GM12878 (cell line): ENCODE measurements at regions not wholly inside any gene's neighbourhood (a gene's known extent, or its start where the extent isn't known, plus 50 kb on each side); places are given as distances from the start of the nearest gene placed in this dataset.

Experiments used
- ATAC-seq: fragments of 200-7000 bp; cut with Tn5 transposase; 3 replicates; pipeline ENCODE4 v1.9.1; 2020; ENCODE audit warnings: mild to moderate bottlenecking, moderate library complexity
- BruUV-seq: library from RNA; stranded (reverse); fragments of 400-500 nt; replicated peaks from 2 replicates; lab custom pipeline; 2021; lab: Mats Ljungman, UMichigan
- CTCF ChIA-PET: fragments of 300-600 bp; sonication (Branson Sonifier 250); formaldehyde crosslinking; extraction: SDS; loops from one replicate; lab custom pipeline; 2021; ENCODE audit warnings: inconsistent platforms; lab: Yijun Ruan, JAX
- POLR2A ChIA-PET: fragments of 350-600 bp; formaldehyde crosslinking; extraction: SDS; loops from one replicate; lab custom pipeline; 2021; ENCODE audit warnings: inconsistent platforms; lab: Charles Lee
- RAD21 ChIA-PET: fragments of 300-600 bp; sonication (Branson Sonifier 250); formaldehyde crosslinking; loops from one replicate; lab custom pipeline; 2023; ENCODE audit warnings: antibody characterized with exemption; ENCODE audit not compliant: unreplicated experiment; lab: Charles Lee
- SMC1A ChIA-PET: fragments of 300-600 bp; sonication (Branson Sonifier 250); formaldehyde crosslinking; loops from one replicate; lab custom pipeline; 2023; ENCODE audit not compliant: unreplicated experiment, uncharacterized antibody; lab: Charles Lee
- DNase-seq: peaks from one replicate; pipeline ENCODE4 v3.0.0-alpha.2; 2011; ENCODE audit warnings: low read depth, low spot score
- FAIRE-seq: peaks from 3 replicates; lab custom pipeline; 2011; peaks lifted over from hg19 to GRCh38; lab: Jason Lieb, UNC
- H2AFZ ChIP-seq: 2 replicates; pipeline ENCODE4 v1.6.0; 2011; ENCODE audit warnings: low read depth, low read length, control low read depth; ENCODE audit not compliant: control insufficient read depth
- H3K27ac ChIP-seq: 2 replicates; pipeline ENCODE4 v1.5.1; 2011; ENCODE audit warnings: control low read depth; ENCODE audit not compliant: control insufficient read depth, insufficient read depth
- H3K27me3 ChIP-seq, 2 experiments: replicated peaks in 1 of 2; 2 replicates each; pipeline versions ENCODE4 v1.6.0 to v1.6.1; 2011; ENCODE audit warnings: low read length in 1 of 2; ENCODE audit not compliant: control insufficient read depth in 2 of 2, insufficient read depth in 2 of 2
- H3K36me3 ChIP-seq, 2 experiments: 2 replicates each; pipeline ENCODE4 v1.5.1; 2011; ENCODE audit warnings: low read length in 1 of 2; ENCODE audit not compliant: control insufficient read depth in 2 of 2, insufficient read depth in 2 of 2
- H3K4me1 ChIP-seq: 2 replicates; pipeline ENCODE4 v1.6.1; 2011; ENCODE audit warnings: mild to moderate bottlenecking, low read length, moderate library complexity, mixed read lengths; ENCODE audit not compliant: control insufficient read depth, insufficient read depth
- H3K4me2 ChIP-seq: 2 replicates; pipeline ENCODE4 v1.6.0; 2011; ENCODE audit warnings: control low read depth; ENCODE audit not compliant: control insufficient read depth, insufficient read depth
- H3K4me3 ChIP-seq: fragments of 200-600 bp; sonication (generic); 2 replicates; pipeline ENCODE4 v1.5.1; 2016
- H3K79me2 ChIP-seq: 2 replicates; pipeline ENCODE4 v1.6.0; 2011; ENCODE audit warnings: low read length; ENCODE audit not compliant: control insufficient read depth, insufficient read depth
- H3K9ac ChIP-seq: 2 replicates; pipeline ENCODE4 v1.8.0; 2011; ENCODE audit warnings: low read length, control low read depth, mixed read lengths; ENCODE audit not compliant: control insufficient read depth, insufficient read depth
- H3K9me3 ChIP-seq: replicated peaks from 3 replicates; pipeline ENCODE4 v1.5.1; 2011; ENCODE audit warnings: mild to moderate bottlenecking, low read length; ENCODE audit not compliant: control insufficient read depth, insufficient read depth
- H4K20me1 ChIP-seq: 2 replicates; pipeline ENCODE4 v1.6.0; 2011; ENCODE audit not compliant: control insufficient read depth, insufficient read depth
- CTCF ChIP-seq, 3 experiments: IDR thresholded peaks in 2 of 3; conservative IDR thresholded peaks in 1 of 3; 2 replicates each; pipeline ENCODE4 v1.5.1; 2011; ENCODE audit warnings: low read depth in 3 of 3, low read length in 3 of 3, mild to moderate bottlenecking in 3 of 3, control low read depth in 2 of 3, moderate library complexity in 2 of 3, inconsistent platforms in 1 of 3, mixed read lengths in 1 of 3; ENCODE audit not compliant: control insufficient read depth in 2 of 3, insufficient read depth in 1 of 3; ENCODE audit errors: extremely low read depth in 1 of 3
- DPF2 ChIP-seq: fragments of 450-650 bp; IDR thresholded peaks from 2 replicates; pipeline ENCODE4 v1.6.1; 2017; ENCODE audit warnings: mild to moderate bottlenecking
- EED ChIP-seq: sonication (generic); IDR thresholded peaks from 2 replicates; pipeline ENCODE4 v1.6.1; 2016; ENCODE audit warnings: antibody characterized with exemption, low read depth
- EP300 ChIP-seq, 2 experiments: fragments of 150-350 bp in 1 of 2; IDR thresholded peaks; 2 replicates each; pipeline ENCODE4 v1.6.1; 2011 to 2012; ENCODE audit warnings: low read depth in 2 of 2, low read length in 2 of 2, borderline replicate concordance in 1 of 2, improper control_type of control experiment in 1 of 2, inconsistent platforms in 1 of 2; ENCODE audit not compliant: control insufficient read depth in 1 of 2
- IRF5 ChIP-seq: fragments of 450-650 bp; IDR thresholded peaks from 2 replicates; pipeline ENCODE4 v1.6.1; 2017; ENCODE audit warnings: borderline replicate concordance
- KAT2A ChIP-seq: conservative IDR thresholded peaks from 2 replicates; pipeline ENCODE4 v1.6.1; 2011; ENCODE audit warnings: low read depth, low read length; ENCODE audit not compliant: control insufficient read depth
- MAX ChIP-seq: IDR thresholded peaks from 2 replicates; pipeline ENCODE4 v1.6.1; 2012; ENCODE audit warnings: low read depth, low read length, improper control_type of control experiment
- MTA2 ChIP-seq: fragments of 450-650 bp; IDR thresholded peaks from 2 replicates; pipeline ENCODE4 v1.6.1; 2016; ENCODE audit warnings: low read depth, mild to moderate bottlenecking, moderate library complexity
- MYC ChIP-seq: IDR thresholded peaks from 2 replicates; pipeline ENCODE4 v1.6.1; 2011; ENCODE audit warnings: mild to moderate bottlenecking, low read length, moderate library complexity, inconsistent platforms; ENCODE audit not compliant: insufficient read depth, insufficient replicate concordance, insufficient read length, severe bottlenecking
- PKNOX1 ChIP-seq: fragments of 450-650 bp; IDR thresholded peaks from 2 replicates; pipeline ENCODE4 v1.6.1; 2016; ENCODE audit warnings: mild to moderate bottlenecking
- SPI1 ChIP-seq: IDR thresholded peaks from 2 replicates; pipeline ENCODE4 v1.6.1; 2011; ENCODE audit warnings: low read depth, mild to moderate bottlenecking, low read length, moderate library complexity, borderline replicate concordance; ENCODE audit not compliant: insufficient read depth
- ZNF592 ChIP-seq: fragments of 450-650 bp; IDR thresholded peaks from 2 replicates; pipeline ENCODE4 v1.6.1; 2017; ENCODE audit warnings: mild to moderate bottlenecking, moderate library complexity
- WGBS: methylation state at CpG from one replicate; pipeline ENCODE4 v1.1.6; 2016; ENCODE audit warnings: low lambda C conversion rate; ENCODE audit not compliant: insufficient replicate concordance, insufficient coverage; ENCODE audit errors: missing lambda C conversion rate; 5-methylcytosine and 5-hydroxymethylcytosine counted together
- in situ Hi-C: fragments of 300-500 bp; cut with MboI; formaldehyde crosslinking; loops from 9 replicates; pipeline ENCODE4 v1.14.3; 2018; ENCODE audit warnings: mixed read lengths
- intact Hi-C: fragments of 100-400 bp; cut with micrococcal nuclease; formaldehyde crosslinking; loops from one replicate; pipeline ENCODE4 v1.14.2; 2022; ENCODE audit not compliant: unreplicated experiment

- H3K4me3 ChIP-seq, result no peak overlapping the region
- H3K27me3 ChIP-seq, result no peaks in the 10 kb centered on the region
- no peaks in the 10 kb centered on the region for H4K20me1 ChIP-seq
- WGBS, result 28% methylated on average over 3 of the region's 3 CpGs
- FAIRE-seq (no peak), DNase-seq (no peak), ATAC-seq (no peak)
- ChIA-PET RAD21 (no interaction called here), CTCF (no interaction called here), POLR2A (no interaction called here), SMC1A (no interaction called here)
- no peaks in the 10 kb centered on the region for H3K79me2 ChIP-seq
- in situ Hi-C loops, result no loop called here
- no peak overlapping the region for H3K9ac ChIP-seq
- H3K36me3 ChIP-seq, result no peaks in the 10 kb centered on the region
- H3K27ac ChIP-seq, result no peak overlapping the region
- no peaks in the 10 kb centered on the region for H3K9me3 ChIP-seq
- no peak for TF ChIP-seq MTA2
- TF ChIP-seq SPI1, result no peak
- TF ChIP-seq EP300 (IDR thresholded peaks at IDR 0.05; ENCODE audit: borderline replicate concordance in 1 of 2, control insufficient read depth in 1 of 2, low read depth in 2 of 2, low read length in 2 of 2), result no peak
- no peak for TF ChIP-seq ZNF592
- no peak for TF ChIP-seq MYC
- TF ChIP-seq KAT2A, result no peak
- TF ChIP-seq MAX, result no peak
- no peak for TF ChIP-seq DPF2
- no peak for TF ChIP-seq IRF5
- no peak for TF ChIP-seq CTCF (IDR thresholded peaks at IDR 0.05 in 2 of 3, conservative IDR thresholded peaks at IDR 0.05 in 1 of 3; ENCODE audit: control insufficient read depth in 2 of 3, extremely low read depth in 1 of 3, insufficient read depth in 1 of 3, low read depth in 3 of 3, low read length in 3 of 3)
- TF ChIP-seq EED, result no peak
- TF ChIP-seq PKNOX1, result no peak
- H3K4me1 ChIP-seq, result no peaks in the 10 kb centered on the region
- no TSS peak for BruUV-seq
- H2AFZ ChIP-seq, result no peak overlapping the region
- H3K4me2 ChIP-seq, result no peak overlapping the region
- intact Hi-C loops, result no loop called here
These were observed 601.8 kb upstream of the ZFP42 start for GRCh38 chr4:187393531-187394344.
